Testis (tissue), 2 donors: ENCODE measurements at regions not wholly inside any gene's neighbourhood (a gene's known extent, or its start where the extent isn't known, plus 50 kb on each side); places are given as distances from the start of the nearest gene placed in this dataset.
"Not testable (repeated sequence)": the region's sequence is repeated elsewhere in the genome, so short reads cannot be mapped to it uniquely, and the experiment has no call there.

Experiments
- DNase-seq: peaks from one replicate; pipeline ENCODE4 v3.0.0-alpha.2; 2019
- H3K27ac ChIP-seq, 2 donors: fragments of 200-600 bp; sonication (generic); one replicate each; pipeline ENCODE4 v1.5.1; 2019
- H3K27me3 ChIP-seq: fragments of 200-600 bp; sonication (generic); one replicate; pipeline ENCODE4 v1.5.1; 2019
- H3K36me3 ChIP-seq: fragments of 200-600 bp; sonication (generic); one replicate; pipeline ENCODE4 v1.5.1; 2017; ENCODE audit warnings: low read depth; ENCODE audit errors: missing control alignments
- H3K4me1 ChIP-seq: fragments of 200-600 bp; sonication (generic); one replicate; pipeline ENCODE4 v1.5.1; 2019
- H3K4me3 ChIP-seq, 2 donors: fragments of 200-600 bp; sonication (generic); one replicate each; pipeline ENCODE4 v1.5.1; 2017 to 2019
- H3K9me3 ChIP-seq: fragments of 200-600 bp; sonication (generic); one replicate; pipeline ENCODE4 v1.5.1; 2017
- POLR2A ChIP-seq: fragments of 450-650 bp; IDR thresholded peaks from one replicate; pipeline ENCODE4 v1.6.1; 2017; ENCODE audit warnings: antibody characterized with exemption, mild to moderate bottlenecking, moderate library complexity
- WGBS, 2 donors: methylation state at CpG; one replicate each; pipeline ENCODE4 v1.1.5; 2018; 5-methylcytosine and 5-hydroxymethylcytosine counted together
- intact Hi-C: fragments of 100-400 bp; cut with DNase I; formaldehyde crosslinking; loops from one replicate; pipeline ENCODE4 v1.15.1; 2023; ENCODE audit warnings: low total_unique reads
- TF ChIP-seq, protein P1 (sequence below), 3 experiments: fragments of 450-650 bp in 2 of 3; fragments of 200-600 bp in 1 of 3; sonication (generic) in 1 of 3; IDR thresholded peaks; one replicate each; pipeline ENCODE4 v1.5.1; 2016 to 2019; ENCODE audit warnings: antibody characterized with exemption in 3 of 3, mild to moderate bottlenecking in 2 of 3, moderate library complexity in 1 of 3

DNA sequence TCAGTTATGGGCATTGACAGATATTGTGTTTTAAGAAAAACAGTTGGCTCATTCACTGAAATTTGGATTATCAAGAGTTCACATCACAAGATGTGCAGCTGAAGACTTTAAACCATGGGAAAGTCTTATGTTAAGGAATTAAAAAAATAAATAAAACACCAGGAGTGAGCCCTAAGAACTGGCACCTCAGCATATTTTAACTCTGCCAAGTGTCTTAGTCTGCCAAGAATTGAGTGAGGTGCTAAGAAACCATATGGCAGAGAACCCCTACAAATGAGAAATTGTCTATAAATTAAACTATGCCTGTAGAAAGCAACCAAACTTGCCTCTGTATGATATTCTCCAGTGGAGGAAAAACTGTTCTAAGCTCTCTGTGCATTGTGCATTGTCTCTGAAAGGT is 78.5 kb downstream of the VCY start:
- no peak for DNase-seq
- no peaks in the 10 kb centered on the region for H3K4me1 ChIP-seq
- H3K27me3 ChIP-seq: no peaks in the 10 kb centered on the region

DNA sequence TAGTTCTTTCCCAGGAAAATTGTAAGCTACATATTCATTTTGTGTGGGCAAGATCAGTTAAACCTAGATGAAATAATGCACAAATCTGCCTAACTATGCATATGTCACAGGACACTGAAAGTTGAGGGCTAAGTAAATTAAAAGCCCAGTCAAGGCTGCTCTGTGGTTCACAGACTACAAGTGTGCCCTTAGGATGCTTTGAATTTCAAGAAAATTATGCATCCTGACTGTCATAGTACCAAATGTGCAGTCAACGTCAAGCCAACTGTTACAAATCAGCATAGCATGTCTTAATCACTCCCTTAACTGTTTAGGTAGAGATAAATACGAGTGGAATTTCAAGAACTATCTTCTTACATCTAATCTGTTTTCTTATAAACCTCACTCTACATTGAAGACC is 55.8 kb downstream of the VCY start:
- DNase-seq, H3K36me3 ChIP-seq, H3K9me3 ChIP-seq, H3K4me1 ChIP-seq, intact Hi-C loops, H3K27me3 ChIP-seq, H3K27ac ChIP-seq, H3K4me3 ChIP-seq: not testable (repeated sequence)
- WGBS, 2 donors: 54 to 62% methylated on average over 2 of the region's 2 CpGs

More for the DNA sequence above, 78.5 kb downstream of the VCY start:
- Histone ChIP-seq H3K9me3 (no peaks in the 10 kb centered on the region), H3K4me3 (no peak overlapping the region), H3K27ac (no peak overlapping the region), H3K36me3 (no peaks in the 10 kb centered on the region)
- intact Hi-C loops: no loop called here
- TF ChIP-seq, protein P1, sequence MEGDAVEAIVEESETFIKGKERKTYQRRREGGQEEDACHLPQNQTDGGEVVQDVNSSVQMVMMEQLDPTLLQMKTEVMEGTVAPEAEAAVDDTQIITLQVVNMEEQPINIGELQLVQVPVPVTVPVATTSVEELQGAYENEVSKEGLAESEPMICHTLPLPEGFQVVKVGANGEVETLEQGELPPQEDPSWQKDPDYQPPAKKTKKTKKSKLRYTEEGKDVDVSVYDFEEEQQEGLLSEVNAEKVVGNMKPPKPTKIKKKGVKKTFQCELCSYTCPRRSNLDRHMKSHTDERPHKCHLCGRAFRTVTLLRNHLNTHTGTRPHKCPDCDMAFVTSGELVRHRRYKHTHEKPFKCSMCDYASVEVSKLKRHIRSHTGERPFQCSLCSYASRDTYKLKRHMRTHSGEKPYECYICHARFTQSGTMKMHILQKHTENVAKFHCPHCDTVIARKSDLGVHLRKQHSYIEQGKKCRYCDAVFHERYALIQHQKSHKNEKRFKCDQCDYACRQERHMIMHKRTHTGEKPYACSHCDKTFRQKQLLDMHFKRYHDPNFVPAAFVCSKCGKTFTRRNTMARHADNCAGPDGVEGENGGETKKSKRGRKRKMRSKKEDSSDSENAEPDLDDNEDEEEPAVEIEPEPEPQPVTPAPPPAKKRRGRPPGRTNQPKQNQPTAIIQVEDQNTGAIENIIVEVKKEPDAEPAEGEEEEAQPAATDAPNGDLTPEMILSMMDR (IDR thresholded peaks at IDR 0.05): no peak
- no peak for TF ChIP-seq POLR2A
